ENCODE measurements at regions not wholly inside any gene's neighbourhood (a gene's known extent, or its start where the extent isn't known, plus 50 kb on each side); places are given as distances from the start of the nearest gene placed in this dataset.

DNA sequence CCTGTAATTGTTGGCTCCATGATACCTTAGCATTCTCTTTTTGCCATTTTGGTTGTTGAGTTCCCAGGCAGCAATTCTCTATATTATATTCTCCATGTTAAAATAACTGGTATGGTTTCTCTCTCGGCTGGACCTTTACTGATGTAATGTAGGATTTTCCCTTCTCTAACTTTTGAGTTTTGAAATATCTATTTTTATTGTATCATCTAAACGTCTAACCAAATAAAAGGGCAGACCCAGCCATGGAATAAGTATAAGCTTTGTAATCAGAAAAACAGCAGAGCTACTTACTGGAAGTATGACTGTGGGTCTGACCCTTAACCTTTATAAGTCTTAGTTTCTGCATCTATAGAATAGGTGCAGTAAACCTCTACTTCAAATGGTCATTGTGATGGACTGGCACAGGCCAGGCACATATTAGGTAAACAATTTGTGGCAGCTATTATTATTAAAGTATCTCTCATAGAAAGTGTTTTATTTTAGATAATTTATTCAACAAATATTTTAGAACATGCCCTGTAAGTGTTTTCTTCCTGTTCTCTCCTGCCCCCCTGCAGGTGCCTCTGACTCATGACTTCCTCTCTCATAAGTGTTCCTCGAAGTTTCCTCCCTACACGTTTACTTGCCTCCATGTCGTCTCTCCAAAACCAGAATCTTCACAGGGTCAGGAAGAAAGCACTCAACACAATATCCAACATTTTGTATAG, 224.9 kb upstream of the FGGY start:
- in situ Hi-C loops (cut with MboI; ENCODE audit: low sequenced_read_pairs), result no loop called here
- Histone ChIP-seq H3K36me3 (replicated peaks) (no peaks in the 10 kb centered on the region), H3K9me3 (no peaks in the 10 kb centered on the region), H3K4me3 (no peak overlapping the region), H3K27me3 (ENCODE audit: low read depth) (peaks cover 7% of the 10 kb centered on the region), H3K4me1 (no peaks in the 10 kb centered on the region)
- no peak for DNase-seq (ENCODE audit: low spot score in 2 of 2)

DNA sequence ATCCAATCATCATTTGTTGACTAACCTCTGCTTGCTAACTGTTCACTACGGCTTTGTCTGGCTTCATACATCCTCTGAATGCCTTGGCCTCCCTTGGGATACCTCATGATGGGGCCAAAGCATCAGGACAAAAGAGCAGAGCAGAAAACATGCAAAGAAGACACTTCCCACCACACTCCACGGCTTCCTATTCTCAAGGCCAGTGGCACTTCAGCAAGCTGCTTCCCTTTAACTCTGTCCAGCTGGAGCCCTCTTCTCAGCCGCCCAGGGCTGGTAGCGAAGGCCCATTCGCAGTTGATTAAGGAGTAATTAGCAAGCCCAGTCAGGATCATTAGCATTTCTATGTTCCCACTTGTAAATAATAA, 224.3 kb upstream of the FGGY start:
- no peak for DNase-seq (ENCODE audit: low spot score in 2 of 2)
- in situ Hi-C loops (cut with MboI; ENCODE audit: low sequenced_read_pairs), result no loop called here
- H3K4me1 ChIP-seq, result no peaks in the 10 kb centered on the region

DNA sequence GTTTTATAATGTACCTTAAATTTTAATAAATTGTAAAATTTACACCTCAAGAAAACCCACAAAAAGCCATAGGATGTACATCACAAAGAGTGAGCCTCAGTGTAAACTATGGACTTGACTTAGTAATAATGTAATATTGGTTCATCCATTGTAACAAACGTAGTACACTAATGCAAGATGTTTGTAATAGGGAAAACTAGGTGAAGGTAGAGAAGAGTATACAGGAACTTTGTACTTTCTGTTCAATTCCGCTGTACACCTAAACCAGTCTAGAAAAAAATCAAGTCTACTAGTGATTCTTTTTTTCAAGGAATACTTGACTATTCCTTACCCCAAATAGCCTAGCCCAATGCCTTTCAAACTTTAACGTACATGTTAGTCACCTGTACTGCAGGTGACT, 222.3 kb upstream of the FGGY start:
- in situ Hi-C loops (cut with MboI; ENCODE audit: low sequenced_read_pairs), result no loop called here
- no peak overlapping the region for H3K4me3 ChIP-seq
- H3K4me1 ChIP-seq, result peaks cover 17% of the 10 kb centered on the region
- peaks cover 7% of the 10 kb centered on the region for H3K27me3 ChIP-seq (ENCODE audit: low read depth)
- H3K9me3 ChIP-seq, result no peaks in the 10 kb centered on the region
- no peaks in the 10 kb centered on the region for H3K36me3 ChIP-seq (replicated peaks)
- no peak for DNase-seq (ENCODE audit: low spot score in 2 of 2)

More for the DNA sequence above, 224.3 kb upstream of the FGGY start:
- Histone ChIP-seq H3K36me3 (replicated peaks) (no peaks in the 10 kb centered on the region), H3K27me3 (ENCODE audit: low read depth) (peaks cover 7% of the 10 kb centered on the region), H3K4me3 (no peak overlapping the region), H3K9me3 (no peaks in the 10 kb centered on the region)

DNA sequence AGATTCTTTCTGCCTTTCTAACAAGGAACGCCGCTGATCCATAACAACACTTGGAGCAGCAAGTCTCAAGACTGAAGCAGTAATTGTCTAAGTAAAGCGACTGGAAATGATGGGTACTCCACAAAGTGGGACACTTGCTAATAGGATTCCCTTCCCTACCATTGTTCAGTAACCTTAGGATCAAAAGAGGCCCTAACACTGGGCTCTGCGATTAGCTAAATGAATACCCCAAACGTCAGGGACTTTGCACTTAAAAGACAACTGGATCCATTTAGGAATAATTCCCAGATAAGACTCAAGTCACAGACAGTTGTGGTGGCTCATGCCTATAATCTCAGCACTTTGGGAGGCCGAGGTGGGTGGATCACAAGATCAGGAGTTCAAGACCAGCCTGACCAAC, 221.9 kb upstream of the FGGY start:
- Histone ChIP-seq H3K4me1 (peaks cover 21% of the 10 kb centered on the region), H3K27me3 (ENCODE audit: low read depth) (peaks cover 7% of the 10 kb centered on the region), H3K4me3 (no peak overlapping the region), H3K36me3 (replicated peaks) (no peaks in the 10 kb centered on the region), H3K9me3 (no peaks in the 10 kb centered on the region)
- DNase-seq (ENCODE audit: low spot score in 2 of 2), result no peak
- in situ Hi-C loops (cut with MboI; ENCODE audit: low sequenced_read_pairs), result no loop called here

DNA sequence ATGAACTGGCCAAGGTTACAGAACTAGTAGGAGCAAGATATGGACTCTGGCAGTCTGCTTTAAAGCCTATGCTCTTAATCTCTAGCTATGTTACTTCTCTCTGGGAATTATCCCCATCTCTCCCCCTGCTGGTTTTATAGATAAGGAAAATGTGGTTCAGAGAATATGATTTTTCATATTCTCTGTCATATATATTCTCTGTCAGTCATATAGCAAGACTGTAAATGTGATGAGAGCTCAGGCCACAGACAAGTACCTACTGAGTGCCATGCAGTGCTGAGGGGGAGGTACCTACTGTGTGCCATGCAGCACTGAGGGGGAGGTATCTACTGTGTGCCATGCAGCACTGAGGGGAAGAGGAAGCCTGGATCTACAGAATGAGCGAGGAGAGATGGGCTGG, 220.3 kb upstream of the FGGY start:
- Histone ChIP-seq H3K4me1 (peaks cover 21% of the 10 kb centered on the region), H3K9me3 (no peaks in the 10 kb centered on the region), H3K4me3 (no peak overlapping the region), H3K27me3 (ENCODE audit: low read depth) (peaks cover 7% of the 10 kb centered on the region), H3K36me3 (replicated peaks) (no peaks in the 10 kb centered on the region)
- in situ Hi-C loops (cut with MboI; ENCODE audit: low sequenced_read_pairs), result no loop called here
- no peak for DNase-seq (ENCODE audit: low spot score in 2 of 2)

DNA sequence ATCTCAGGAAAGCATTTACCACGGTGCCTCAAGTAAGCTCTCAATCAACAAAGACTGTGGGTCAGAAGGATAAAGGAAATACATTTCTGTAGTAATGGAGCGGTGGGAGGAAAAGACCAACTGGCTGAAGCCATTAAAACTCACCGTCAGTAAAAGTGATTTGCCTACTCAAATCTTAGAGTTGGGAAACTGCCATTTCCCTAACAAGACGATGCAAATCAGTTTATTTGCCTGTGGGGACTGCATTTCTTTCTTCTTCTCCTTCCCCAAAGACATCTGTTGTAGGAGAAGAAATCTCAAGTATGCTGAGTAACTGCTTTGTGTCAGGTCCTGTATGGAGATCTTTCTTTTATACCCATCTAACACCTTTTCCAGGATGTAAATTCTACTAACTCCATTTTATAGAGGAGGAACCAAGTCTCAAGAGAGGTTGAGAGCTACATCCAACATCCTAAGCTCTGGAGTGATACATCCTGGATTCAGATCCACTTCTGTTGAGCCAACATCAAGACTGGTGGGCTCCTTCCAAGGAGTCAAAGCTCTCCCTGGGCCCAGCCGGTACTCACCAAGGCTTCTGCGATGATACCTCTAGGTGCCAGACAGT, 219.3 kb upstream of the FGGY start:
- Histone ChIP-seq H3K4me3 (no peak overlapping the region), H3K27me3 (ENCODE audit: low read depth) (peaks cover 7% of the 10 kb centered on the region), H3K9me3 (no peaks in the 10 kb centered on the region), H3K36me3 (replicated peaks) (no peaks in the 10 kb centered on the region), H3K4me1 (peaks cover 21% of the 10 kb centered on the region)
- in situ Hi-C loops (cut with MboI; ENCODE audit: low sequenced_read_pairs), result no loop called here
- no peak for DNase-seq (ENCODE audit: low spot score in 2 of 2)

DNA sequence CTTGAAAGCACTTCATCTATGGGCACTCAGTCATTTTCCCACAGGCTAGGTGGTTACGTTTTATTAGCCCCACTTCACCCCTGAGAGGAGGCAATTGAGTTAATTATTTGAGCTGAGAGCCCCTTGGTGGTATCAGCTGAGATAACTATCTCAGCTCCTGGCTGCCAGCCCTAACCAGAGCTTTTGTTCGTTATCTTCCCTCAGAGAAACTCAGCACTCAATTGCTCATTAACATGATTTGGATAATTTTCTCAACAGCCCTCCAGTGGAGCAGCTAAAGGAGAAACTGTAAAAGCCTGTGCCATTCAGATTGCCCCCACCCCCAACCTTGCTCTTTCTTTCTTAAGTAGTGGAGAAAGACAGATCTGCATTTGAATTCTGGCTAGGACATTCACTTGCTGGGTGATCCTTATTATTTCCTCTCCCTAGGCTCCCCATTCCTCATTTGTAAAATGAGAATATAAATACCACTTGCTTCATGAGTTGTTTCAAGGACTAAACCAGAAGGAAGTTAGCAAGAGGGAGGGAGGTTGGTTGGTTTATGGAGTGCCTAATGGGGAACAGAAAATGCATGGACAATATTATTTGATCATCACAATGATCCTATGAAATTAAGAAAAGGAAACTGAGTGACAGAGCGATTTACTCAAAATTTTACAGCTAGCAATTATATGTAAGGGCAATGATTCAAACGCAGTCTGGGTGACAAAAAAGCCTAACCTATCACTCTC, 218.7 kb upstream of the FGGY start:
- Histone ChIP-seq H3K4me3 (no peak overlapping the region), H3K36me3 (replicated peaks) (no peaks in the 10 kb centered on the region), H3K27me3 (ENCODE audit: low read depth) (peaks cover 7% of the 10 kb centered on the region), H3K9me3 (no peaks in the 10 kb centered on the region), H3K4me1 (peaks cover 21% of the 10 kb centered on the region)
- in situ Hi-C loops (cut with MboI; ENCODE audit: low sequenced_read_pairs), result no loop called here
- DNase-seq (ENCODE audit: low spot score in 2 of 2), result peak; percentile 67 to 69

DNA sequence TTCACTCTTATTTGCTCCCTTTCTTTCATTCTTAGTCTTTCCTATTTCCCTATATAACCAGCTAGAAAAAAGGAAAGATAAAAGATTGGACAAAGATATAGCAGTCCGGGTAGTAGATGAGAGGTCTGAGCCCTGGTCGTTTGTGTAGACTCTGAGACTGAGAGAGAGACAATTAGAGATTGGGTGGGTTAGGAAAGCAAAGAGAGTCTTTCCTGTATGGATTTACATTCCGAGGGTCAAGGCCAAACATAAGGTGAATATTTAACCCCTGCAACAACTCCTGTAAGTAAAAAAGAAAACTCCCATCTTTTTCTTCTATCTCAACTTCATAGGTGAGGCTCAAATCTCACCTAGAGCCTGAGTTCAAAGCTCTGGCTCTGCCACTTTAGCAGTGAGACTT, 218.0 kb upstream of the FGGY start:
- H3K4me1 ChIP-seq, result peaks cover 21% of the 10 kb centered on the region
- H3K4me3 ChIP-seq, result no peak overlapping the region
- no peak for DNase-seq (ENCODE audit: low spot score in 2 of 2)

DNA sequence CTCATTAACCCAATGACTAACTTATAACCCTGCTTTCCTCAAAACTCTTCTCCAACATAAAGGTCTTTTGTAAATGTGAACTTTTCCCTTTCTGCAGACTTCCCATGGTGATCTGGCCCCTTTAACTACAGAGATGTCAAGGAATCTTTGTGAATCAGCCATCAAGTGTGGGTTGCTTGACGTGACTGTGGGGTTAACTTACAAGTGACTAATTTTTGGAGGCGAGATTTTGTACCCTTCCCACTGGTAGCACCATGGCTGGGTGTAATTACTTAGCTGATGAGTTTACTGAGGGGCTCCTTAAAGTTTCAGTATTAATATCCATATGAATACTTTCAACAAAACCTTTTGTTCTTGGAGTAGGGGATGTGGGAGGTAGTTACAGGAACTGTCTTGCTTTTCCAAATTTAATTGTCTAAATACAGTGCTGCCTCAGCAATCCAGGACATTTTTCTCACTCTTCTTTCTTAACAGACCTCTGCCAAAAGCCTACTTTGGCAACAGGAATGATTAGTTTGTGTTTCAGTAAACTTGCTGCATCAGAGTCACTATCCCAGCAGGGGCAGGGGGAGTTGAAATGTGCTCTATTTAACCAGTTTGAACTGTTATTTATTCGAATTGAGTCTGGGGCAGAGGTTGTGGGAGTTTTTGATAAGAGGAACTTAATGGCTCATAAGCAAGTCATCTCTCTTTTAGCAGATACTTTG, 217.3 kb upstream of the FGGY start:
- H3K4me1 ChIP-seq, result peaks cover 21% of the 10 kb centered on the region
- in situ Hi-C loops (cut with MboI; ENCODE audit: low sequenced_read_pairs), result no loop called here
- no peak overlapping the region for H3K4me3 ChIP-seq
- peak in 1 of 2 experiments; percentile 15 for DNase-seq (ENCODE audit: low spot score in 2 of 2)
- no peaks in the 10 kb centered on the region for H3K36me3 ChIP-seq (replicated peaks)
- H3K27me3 ChIP-seq (ENCODE audit: low read depth), result peaks cover 7% of the 10 kb centered on the region
- H3K9me3 ChIP-seq, result no peaks in the 10 kb centered on the region

More for the DNA sequence above, 218.0 kb upstream of the FGGY start:
- Histone ChIP-seq H3K9me3 (no peaks in the 10 kb centered on the region), H3K36me3 (replicated peaks) (no peaks in the 10 kb centered on the region), H3K27me3 (ENCODE audit: low read depth) (peaks cover 7% of the 10 kb centered on the region)
- in situ Hi-C loops (cut with MboI; ENCODE audit: low sequenced_read_pairs), result no loop called here

DNA sequence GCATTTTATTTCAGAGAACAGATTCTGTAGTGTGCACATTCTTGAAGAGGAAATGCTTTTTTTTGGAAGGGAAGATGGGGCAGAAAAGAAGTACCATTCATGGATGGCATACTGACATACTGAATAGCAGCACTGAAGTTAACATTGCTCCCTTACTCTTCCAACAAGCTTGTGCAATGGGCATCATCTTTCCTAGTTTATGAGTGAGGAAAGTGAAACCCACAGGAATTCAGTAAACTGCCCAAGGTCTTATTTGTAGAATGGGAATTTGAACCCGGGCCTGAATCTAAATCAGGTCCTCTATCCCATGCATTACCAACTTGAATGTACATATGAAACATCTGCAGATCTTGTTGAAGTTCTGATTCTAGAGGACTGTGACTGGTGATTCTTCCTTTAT, 215.7 kb upstream of the FGGY start:
- H3K4me3 ChIP-seq, result no peak overlapping the region
- H3K4me1 ChIP-seq, result peaks cover 21% of the 10 kb centered on the region
- no peaks in the 10 kb centered on the region for H3K36me3 ChIP-seq (replicated peaks)
- no peak for DNase-seq (ENCODE audit: low spot score in 2 of 2)
- H3K27me3 ChIP-seq (ENCODE audit: low read depth), result peaks cover 4% of the 10 kb centered on the region
- H3K9me3 ChIP-seq, result no peaks in the 10 kb centered on the region
- in situ Hi-C loops (cut with MboI; ENCODE audit: low sequenced_read_pairs), result no loop called here

DNA sequence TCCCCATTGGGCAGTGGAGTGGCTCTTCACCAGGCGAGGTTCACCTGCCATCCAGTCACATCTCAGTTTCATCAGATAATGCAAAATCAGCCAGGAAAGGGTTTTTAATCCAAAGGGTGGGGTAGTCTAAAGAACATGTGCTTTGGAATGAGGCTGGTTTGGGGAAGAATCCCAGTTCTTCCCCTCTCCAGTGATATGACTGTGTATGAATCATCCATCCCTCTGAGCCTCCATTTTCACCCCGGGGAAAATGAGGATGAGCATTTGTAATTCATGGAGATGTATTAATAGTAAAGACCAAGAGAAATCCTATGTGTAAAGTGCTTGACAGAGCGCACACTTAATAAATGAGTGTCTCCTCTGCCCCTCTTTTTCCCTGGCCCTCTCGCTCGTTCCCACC, 215.1 kb upstream of the FGGY start:
- no peak for DNase-seq (ENCODE audit: low spot score in 2 of 2)
- in situ Hi-C loops (cut with MboI; ENCODE audit: low sequenced_read_pairs), result no loop called here
- no peak overlapping the region for H3K4me3 ChIP-seq
- H3K27me3 ChIP-seq (ENCODE audit: low read depth), result no peaks in the 10 kb centered on the region; the same call in 1 of the 2 replicates
- no peaks in the 10 kb centered on the region for H3K9me3 ChIP-seq
- H3K4me1 ChIP-seq, result peaks cover 21% of the 10 kb centered on the region
- no peaks in the 10 kb centered on the region for H3K36me3 ChIP-seq (replicated peaks)

DNA sequence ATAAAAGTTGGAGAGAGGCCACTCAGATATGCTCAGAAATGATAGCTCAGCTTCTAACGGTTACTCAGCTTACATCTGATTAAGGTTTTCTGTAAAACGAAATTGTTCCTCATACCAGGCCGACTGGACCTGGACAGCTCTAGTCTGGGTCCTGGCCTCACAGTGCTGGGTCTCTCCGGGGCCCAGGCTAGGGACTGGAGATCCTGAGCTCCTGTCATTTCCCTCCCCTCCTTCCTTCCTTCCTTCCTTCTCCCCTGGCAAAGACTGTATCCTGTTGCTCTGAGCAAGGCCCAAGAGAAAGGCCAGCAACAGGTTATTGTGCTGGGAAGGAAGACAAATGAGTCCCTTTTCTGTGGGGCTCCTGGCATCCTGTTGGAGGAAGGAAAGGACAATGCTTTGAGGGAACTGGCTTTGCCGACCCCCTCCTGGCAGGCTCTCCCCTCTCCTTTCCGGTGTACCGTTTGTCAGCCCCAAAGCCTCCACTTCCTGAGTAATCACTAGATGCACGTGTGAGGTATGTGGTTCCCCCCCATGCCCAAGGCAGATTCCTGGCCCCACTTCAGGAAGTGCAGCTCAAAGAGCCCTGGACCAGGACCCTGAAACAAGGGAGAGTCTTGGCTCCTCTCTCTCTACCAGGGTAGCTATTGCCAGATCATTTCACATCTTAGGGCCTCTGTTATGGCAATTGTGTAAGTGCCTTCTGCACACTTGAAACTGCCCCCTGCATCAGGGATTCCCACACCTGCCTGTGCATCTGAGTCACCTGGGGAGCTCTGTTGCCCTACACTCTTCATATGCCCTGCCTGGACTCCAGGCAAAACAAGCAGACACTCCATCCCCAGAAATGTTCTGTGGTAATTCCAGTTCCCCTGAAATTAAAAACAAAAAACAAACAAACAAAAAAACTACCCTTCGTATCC, 212.7 kb upstream of the FGGY start:
- H3K4me3 ChIP-seq, result no peak overlapping the region
- H3K9me3 ChIP-seq, result no peaks in the 10 kb centered on the region
- H3K27me3 ChIP-seq (ENCODE audit: low read depth), result peaks cover 4% of the 10 kb centered on the region
- DNase-seq (ENCODE audit: low spot score in 2 of 2), result no peak
- in situ Hi-C loops (cut with MboI; ENCODE audit: low sequenced_read_pairs), result no loop called here
- H3K36me3 ChIP-seq (replicated peaks), result no peaks in the 10 kb centered on the region
- peaks cover 8% of the 10 kb centered on the region; the same call in 1 of the 2 replicates for H3K4me1 ChIP-seq

DNA sequence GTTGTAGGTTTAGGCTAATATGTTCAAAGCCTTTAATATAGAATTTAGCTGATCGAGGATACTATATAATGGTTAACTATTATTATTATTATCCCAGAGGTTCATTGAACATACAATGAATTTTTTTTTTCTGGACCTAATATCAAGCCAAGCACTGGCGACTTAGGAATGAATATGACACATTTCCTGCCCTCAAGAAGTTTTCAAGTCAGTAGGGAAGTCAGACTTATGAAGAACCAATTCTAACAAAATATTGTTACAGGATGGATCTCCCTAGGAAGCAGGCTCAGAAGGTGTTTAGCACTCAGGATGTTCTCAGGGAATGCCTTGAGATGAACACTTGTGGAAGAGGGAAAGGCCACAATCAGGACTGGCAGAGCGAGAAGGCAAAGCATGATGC, 211.8 kb upstream of the FGGY start:
- no peak for DNase-seq (ENCODE audit: low spot score in 2 of 2)
- Histone ChIP-seq H3K4me1 (no peaks in the 10 kb centered on the region), H3K36me3 (replicated peaks) (no peaks in the 10 kb centered on the region), H3K9me3 (no peaks in the 10 kb centered on the region), H3K27me3 (ENCODE audit: low read depth) (peaks cover 4% of the 10 kb centered on the region), H3K4me3 (no peak overlapping the region)
- in situ Hi-C loops (cut with MboI; ENCODE audit: low sequenced_read_pairs), result no loop called here
